GM12891 (cell line): ENCODE measurements at regions not wholly inside any gene's neighbourhood (a gene's known extent, or its start where the extent isn't known, plus 50 kb on each side); places are given as distances from the start of the nearest gene placed in this dataset.

ENCODE experiments used
- POLR2A ChIP-seq: IDR thresholded peaks from 2 replicates; pipeline ENCODE4 v1.6.1; 2011; ENCODE audit warnings: low read depth, low read length, control low read depth
- POLR2AphosphoS5 ChIP-seq: IDR thresholded peaks from 2 replicates; pipeline ENCODE4 v1.6.1; 2011; ENCODE audit warnings: low read depth, low read length, control low read depth
- POU2F2 ChIP-seq: IDR thresholded peaks from 2 replicates; pipeline ENCODE4 v1.6.1; 2011; ENCODE audit warnings: low read depth, mild to moderate bottlenecking, control low read depth, low read length, moderate library complexity

- no peak for TF ChIP-seq POLR2A
- TF ChIP-seq POLR2AphosphoS5 = no peak
- TF ChIP-seq POU2F2 = no peak
Observed at GRCh38 chr5:18051953-18052352, 417.7 kb downstream of the TAF11L14 start.
